CD4-positive, alpha-beta T cell treated with Interleukin-1 beta for 1 hour (primary cell): ENCODE measurements at regions not wholly inside any gene's neighbourhood (a gene's known extent, or its start where the extent isn't known, plus 50 kb on each side); places are given as distances from the start of the nearest gene placed in this dataset.

ENCODE experiments used
- DNase-seq, 2 donors: peaks; one replicate each; pipeline ENCODE4 v3.0.0-alpha.2; 2020 to 2022

- DNase-seq, result peak; percentile 85 to 89
These were observed 53.7 kb upstream of the KDM4C start for GRCh38 chr9:6703898-6704639.

DNA sequence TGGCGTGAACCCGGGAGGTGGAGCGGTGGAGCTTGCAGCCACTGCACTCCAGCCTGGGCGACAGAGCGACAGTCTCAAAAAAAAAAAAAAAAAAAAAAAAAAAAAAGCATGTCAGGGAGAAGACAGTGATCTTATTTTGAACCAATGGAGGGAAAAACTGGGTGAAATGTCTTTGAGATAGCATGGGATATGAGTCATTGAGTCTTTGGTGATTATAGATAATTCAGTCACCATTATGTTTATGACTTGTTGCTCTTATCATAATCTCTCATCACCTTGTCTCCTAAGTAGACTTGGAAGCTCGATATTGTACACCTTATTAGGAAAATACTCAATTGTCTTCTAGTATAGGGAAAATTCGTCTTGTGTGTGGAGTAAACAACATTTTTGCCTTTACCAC, 55.1 kb upstream of the KDM4C start:
- DNase-seq, result no peak

GRCh38 chr9:6696178-6696577, 50.6 kb upstream of the GLDC start:
- DNase-seq, result no peak

- no peak for DNase-seq
These were observed 49.7 kb upstream of the GLDC start for GRCh38 chr9:6695121-6695814.
